ENCODE measurements at regions not wholly inside any gene's neighbourhood (a gene's known extent, or its start where the extent isn't known, plus 50 kb on each side); places are given as distances from the start of the nearest gene placed in this dataset.
"Not testable (repeated sequence)": the region's sequence is repeated elsewhere in the genome, so short reads cannot be mapped to it uniquely, and the experiment has no call there.

DNA sequence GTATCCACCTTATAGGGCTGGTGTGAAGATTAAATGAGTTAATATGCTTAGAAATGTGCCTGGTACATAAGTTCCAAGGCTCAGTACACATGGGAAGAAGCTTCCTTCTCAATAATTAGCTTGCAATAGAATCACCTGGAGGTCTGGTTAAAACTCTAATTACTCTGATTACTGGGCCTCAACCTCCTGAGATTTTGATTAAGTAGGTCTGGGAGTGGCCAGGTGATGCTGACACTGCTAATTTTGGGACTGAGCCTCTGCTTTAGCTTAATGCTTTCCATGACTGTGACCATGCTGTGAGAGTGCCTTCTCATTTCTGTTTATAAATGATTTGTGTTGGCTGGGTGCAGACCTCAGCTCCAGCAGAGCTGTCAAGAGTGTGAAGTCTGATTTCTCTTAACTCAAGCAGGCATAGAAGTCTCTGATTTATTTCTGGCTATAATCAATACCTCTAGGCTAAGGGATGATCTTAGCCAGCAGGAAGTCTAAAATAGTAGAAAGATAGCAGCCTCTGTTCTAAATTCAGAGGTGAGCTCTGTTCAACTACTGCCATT lies 85.3 kb upstream of the ZNF608 start:
- no TSS peak for BruUV-seq (replicated peaks)
- Histone ChIP-seq H3K27ac (ENCODE audit: insufficient read depth, low read depth, low read length) (no peak overlapping the region), H3K9ac (replicated peaks; ENCODE audit: extremely low read depth, insufficient read depth, low read length) (no peak overlapping the region), H3K79me2 (ENCODE audit: control insufficient read depth, insufficient read depth, low read length) (no peaks in the 10 kb centered on the region), H3K4me2 (ENCODE audit: insufficient read depth, low read length) (no peak overlapping the region), H2AFZ (ENCODE audit: low read depth, low read length) (no peak overlapping the region), H3K9me1 (replicated peaks; ENCODE audit: control insufficient read depth, extremely low read depth, insufficient read depth, low read length) (no peaks in the 10 kb centered on the region), H3K9me3 (replicated peaks; ENCODE audit: control insufficient read depth, insufficient read depth, low read length) (no peaks in the 10 kb centered on the region), H3K36me3 (ENCODE audit: control insufficient read depth in 2 of 2, extremely low read depth in 1 of 2, insufficient read depth in 2 of 2, low read length in 2 of 2) (no peaks in the 10 kb centered on the region), H4K20me1 (replicated peaks; ENCODE audit: control insufficient read depth, extremely low read depth, insufficient read depth, low read length) (no peaks in the 10 kb centered on the region), H3K4me1 (ENCODE audit: control insufficient read depth, extremely low read depth, insufficient read depth, low read length) (no peaks in the 10 kb centered on the region), H3K27me3 (ENCODE audit: control insufficient read depth in 2 of 2, insufficient read depth in 2 of 2, low read length in 2 of 2) (no peaks in the 10 kb centered on the region), H3K4me3 (replicated peaks in 1 of 3; ENCODE audit: insufficient read depth in 1 of 3, low read depth in 1 of 3, low read length in 3 of 3) (no peak overlapping the region)
- FAIRE-seq (no peak), DNase-seq (ENCODE audit: low read depth, low spot score) (no peak)
- TF ChIP-seq, protein P1, sequence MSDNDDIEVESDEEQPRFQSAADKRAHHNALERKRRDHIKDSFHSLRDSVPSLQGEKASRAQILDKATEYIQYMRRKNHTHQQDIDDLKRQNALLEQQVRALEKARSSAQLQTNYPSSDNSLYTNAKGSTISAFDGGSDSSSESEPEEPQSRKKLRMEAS (IDR thresholded peaks at IDR 0.05; ENCODE audit: insufficient read depth, insufficient read length), result no peak
- TF ChIP-seq POLR2AphosphoS5 (IDR thresholded peaks at IDR 0.05; ENCODE audit: insufficient read depth, low read depth, low read length) (no peak), GATA2 (IDR thresholded peaks at IDR 0.05; ENCODE audit: insufficient read depth, insufficient read length, low read depth, low read length) (no peak)
- dilution Hi-C loops (cut with MboI; ENCODE audit: extremely low pct_ligation_motif_present, low sequenced_read_pairs), result no loop called here
- CTCF ChIA-PET, result no interaction called here
- intact Hi-C loops (cut with micrococcal nuclease), result no loop called here
- POLR2A ChIA-PET, result no interaction called here

DNA sequence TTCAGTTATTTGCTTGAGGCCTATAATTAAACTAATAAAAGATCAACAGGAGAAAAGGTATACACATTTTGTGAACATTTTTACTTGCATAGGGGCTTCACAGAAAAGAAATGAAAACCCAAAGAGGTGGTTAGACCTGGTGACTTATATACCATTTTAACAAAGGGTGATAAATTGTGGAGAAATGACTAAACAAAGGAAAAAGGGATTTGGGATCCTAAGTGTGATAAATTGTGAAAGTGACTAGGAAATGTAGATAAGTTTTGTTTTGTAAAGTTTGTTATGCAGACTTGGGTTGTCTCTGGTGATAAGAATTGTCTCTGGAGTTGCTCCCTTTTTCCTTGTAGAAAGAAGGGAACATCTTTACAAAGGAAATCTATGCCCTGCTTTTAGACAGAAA lies 86.1 kb upstream of the ZNF608 start:
- Histone ChIP-seq H3K4me3 (replicated peaks in 1 of 3; ENCODE audit: insufficient read depth in 1 of 3, low read depth in 1 of 3, low read length in 3 of 3) (no peak overlapping the region), H3K4me1 (ENCODE audit: control insufficient read depth, extremely low read depth, insufficient read depth, low read length) (no peaks in the 10 kb centered on the region), H3K9ac (replicated peaks; ENCODE audit: extremely low read depth, insufficient read depth, low read length) (no peak overlapping the region), H3K27me3 (ENCODE audit: control insufficient read depth in 2 of 2, insufficient read depth in 2 of 2, low read length in 2 of 2) (no peaks in the 10 kb centered on the region), H2AFZ (ENCODE audit: low read depth, low read length) (no peak overlapping the region), H3K36me3 (ENCODE audit: control insufficient read depth in 2 of 2, extremely low read depth in 1 of 2, insufficient read depth in 2 of 2, low read length in 2 of 2) (no peaks in the 10 kb centered on the region), H3K9me1 (replicated peaks; ENCODE audit: control insufficient read depth, extremely low read depth, insufficient read depth, low read length) (no peaks in the 10 kb centered on the region), H4K20me1 (replicated peaks; ENCODE audit: control insufficient read depth, extremely low read depth, insufficient read depth, low read length) (no peaks in the 10 kb centered on the region), H3K4me2 (ENCODE audit: insufficient read depth, low read length) (no peak overlapping the region), H3K79me2 (ENCODE audit: control insufficient read depth, insufficient read depth, low read length) (no peaks in the 10 kb centered on the region), H3K27ac (ENCODE audit: insufficient read depth, low read depth, low read length) (no peak overlapping the region), H3K9me3 (replicated peaks; ENCODE audit: control insufficient read depth, insufficient read depth, low read length) (no peaks in the 10 kb centered on the region)
- intact Hi-C loops (cut with micrococcal nuclease) (no loop called here), dilution Hi-C loops (cut with MboI; ENCODE audit: extremely low pct_ligation_motif_present, low sequenced_read_pairs) (no loop called here)
- POLR2A ChIA-PET, result no interaction called here
- TF ChIP-seq GATA2 (IDR thresholded peaks at IDR 0.05; ENCODE audit: insufficient read depth, insufficient read length, low read depth, low read length) (no peak), POLR2AphosphoS5 (IDR thresholded peaks at IDR 0.05; ENCODE audit: insufficient read depth, low read depth, low read length) (no peak), EZH2 (IDR thresholded peaks at IDR 0.05; ENCODE audit: borderline replicate concordance, low read depth, low read length, severe bottlenecking) (no peak), POLR2A (IDR thresholded peaks at IDR 0.05; ENCODE audit: low read depth, low read length) (no peak), JUN (IDR thresholded peaks at IDR 0.05; ENCODE audit: borderline replicate concordance, insufficient read depth, insufficient read length, low read depth) (no peak)
- TF ChIP-seq, protein P2, sequence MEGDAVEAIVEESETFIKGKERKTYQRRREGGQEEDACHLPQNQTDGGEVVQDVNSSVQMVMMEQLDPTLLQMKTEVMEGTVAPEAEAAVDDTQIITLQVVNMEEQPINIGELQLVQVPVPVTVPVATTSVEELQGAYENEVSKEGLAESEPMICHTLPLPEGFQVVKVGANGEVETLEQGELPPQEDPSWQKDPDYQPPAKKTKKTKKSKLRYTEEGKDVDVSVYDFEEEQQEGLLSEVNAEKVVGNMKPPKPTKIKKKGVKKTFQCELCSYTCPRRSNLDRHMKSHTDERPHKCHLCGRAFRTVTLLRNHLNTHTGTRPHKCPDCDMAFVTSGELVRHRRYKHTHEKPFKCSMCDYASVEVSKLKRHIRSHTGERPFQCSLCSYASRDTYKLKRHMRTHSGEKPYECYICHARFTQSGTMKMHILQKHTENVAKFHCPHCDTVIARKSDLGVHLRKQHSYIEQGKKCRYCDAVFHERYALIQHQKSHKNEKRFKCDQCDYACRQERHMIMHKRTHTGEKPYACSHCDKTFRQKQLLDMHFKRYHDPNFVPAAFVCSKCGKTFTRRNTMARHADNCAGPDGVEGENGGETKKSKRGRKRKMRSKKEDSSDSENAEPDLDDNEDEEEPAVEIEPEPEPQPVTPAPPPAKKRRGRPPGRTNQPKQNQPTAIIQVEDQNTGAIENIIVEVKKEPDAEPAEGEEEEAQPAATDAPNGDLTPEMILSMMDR (IDR thresholded peaks at IDR 0.05; ENCODE audit: extremely low read depth in 1 of 2, insufficient read depth in 1 of 2, low read depth in 1 of 2, low read length in 2 of 2), result no peak
- TF ChIP-seq, protein P1 (IDR thresholded peaks at IDR 0.05; ENCODE audit: insufficient read depth, insufficient read length), result no peak
- no TSS peak for BruUV-seq (replicated peaks)
- DNase-seq (ENCODE audit: low read depth, low spot score), result no peak
- CTCF ChIA-PET, result no interaction called here
- no peak for FAIRE-seq

DNA sequence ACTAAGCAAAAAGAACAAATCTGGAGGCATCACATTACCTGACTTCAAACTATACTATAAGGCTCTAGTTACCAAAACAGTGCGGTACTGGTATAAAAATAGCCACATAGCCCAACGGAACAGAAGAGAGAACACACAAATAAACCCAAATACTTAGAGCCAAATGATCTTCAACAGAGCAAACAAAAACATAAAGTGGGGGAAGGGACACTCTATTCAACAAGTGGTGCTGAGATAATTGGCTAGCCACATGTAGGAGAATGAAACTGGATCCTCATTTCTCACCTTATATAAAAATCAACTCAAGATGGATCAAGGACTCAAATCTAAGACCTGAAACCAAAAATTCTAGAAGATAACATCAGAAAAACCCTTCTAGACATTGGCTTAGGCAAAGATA lies 89.9 kb upstream of the ZNF608 start:
- DNase-seq (ENCODE audit: low read depth, low spot score); FAIRE-seq; H2AFZ ChIP-seq (ENCODE audit: low read depth, low read length); CTCF ChIA-PET; intact Hi-C loops (cut with micrococcal nuclease); H3K4me3 ChIP-seq (replicated peaks in 1 of 3; ENCODE audit: insufficient read depth in 1 of 3, low read depth in 1 of 3, low read length in 3 of 3); H3K9ac ChIP-seq (replicated peaks; ENCODE audit: extremely low read depth, insufficient read depth, low read length); H3K9me3 ChIP-seq (replicated peaks; ENCODE audit: control insufficient read depth, insufficient read depth, low read length); H4K20me1 ChIP-seq (replicated peaks; ENCODE audit: control insufficient read depth, extremely low read depth, insufficient read depth, low read length); H3K79me2 ChIP-seq (ENCODE audit: control insufficient read depth, insufficient read depth, low read length); H3K27me3 ChIP-seq (ENCODE audit: control insufficient read depth in 2 of 2, insufficient read depth in 2 of 2, low read length in 2 of 2); H3K9me1 ChIP-seq (replicated peaks; ENCODE audit: control insufficient read depth, extremely low read depth, insufficient read depth, low read length); H3K4me2 ChIP-seq (ENCODE audit: insufficient read depth, low read length); H3K27ac ChIP-seq (ENCODE audit: insufficient read depth, low read depth, low read length); POLR2A ChIA-PET; dilution Hi-C loops (cut with MboI; ENCODE audit: extremely low pct_ligation_motif_present, low sequenced_read_pairs); H3K36me3 ChIP-seq (ENCODE audit: control insufficient read depth in 2 of 2, extremely low read depth in 1 of 2, insufficient read depth in 2 of 2, low read length in 2 of 2); BruUV-seq (replicated peaks); H3K4me1 ChIP-seq (ENCODE audit: control insufficient read depth, extremely low read depth, insufficient read depth, low read length): not testable (repeated sequence)

All from endothelial cell of umbilical vein (primary cell).